EL (cell line): ENCODE measurements at regions not wholly inside any gene's neighbourhood (a gene's known extent, or its start where the extent isn't known, plus 50 kb on each side); places are given as distances from the start of the nearest gene placed in this dataset.

Experiments
- DNase-seq: peaks from one replicate; pipeline ENCODE4 v3.0.0-alpha.2; 2016

- DNase-seq, result no peak
Measured at GRCh38 chr4:149931431-149931830, 115.8 kb upstream of the IQCM start.

- no peak for DNase-seq
Measured at GRCh38 chr4:149932188-149932587, 116.5 kb upstream of the IQCM start.

GRCh38 chr4:149933120-149933519, 117.5 kb upstream of the IQCM start:
- no peak for DNase-seq

DNA sequence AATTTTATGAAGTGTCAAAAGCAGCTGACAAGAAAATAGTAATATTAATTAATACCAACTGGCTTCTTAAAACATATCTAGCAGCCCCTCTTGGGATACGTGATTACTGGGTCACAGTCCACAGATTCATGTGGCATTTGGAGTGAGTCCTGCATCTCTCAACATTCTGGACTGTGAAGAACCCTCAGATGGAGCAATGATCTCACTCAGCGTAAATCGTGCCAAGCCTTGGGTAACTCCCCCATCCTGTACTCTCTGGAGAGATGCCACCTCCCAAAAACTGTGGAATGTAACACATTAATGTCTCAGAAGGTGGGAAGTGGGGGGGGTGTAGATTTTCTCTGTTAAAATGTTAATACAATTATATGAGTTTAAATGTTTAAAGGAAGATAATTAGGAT, 118.2 kb upstream of the IQCM start:
- peak; percentile 13 for DNase-seq

- DNase-seq, result no peak
Measured at GRCh38 chr4:149949381-149949780, 128.9 kb upstream of the DCLK2 start.

DNA sequence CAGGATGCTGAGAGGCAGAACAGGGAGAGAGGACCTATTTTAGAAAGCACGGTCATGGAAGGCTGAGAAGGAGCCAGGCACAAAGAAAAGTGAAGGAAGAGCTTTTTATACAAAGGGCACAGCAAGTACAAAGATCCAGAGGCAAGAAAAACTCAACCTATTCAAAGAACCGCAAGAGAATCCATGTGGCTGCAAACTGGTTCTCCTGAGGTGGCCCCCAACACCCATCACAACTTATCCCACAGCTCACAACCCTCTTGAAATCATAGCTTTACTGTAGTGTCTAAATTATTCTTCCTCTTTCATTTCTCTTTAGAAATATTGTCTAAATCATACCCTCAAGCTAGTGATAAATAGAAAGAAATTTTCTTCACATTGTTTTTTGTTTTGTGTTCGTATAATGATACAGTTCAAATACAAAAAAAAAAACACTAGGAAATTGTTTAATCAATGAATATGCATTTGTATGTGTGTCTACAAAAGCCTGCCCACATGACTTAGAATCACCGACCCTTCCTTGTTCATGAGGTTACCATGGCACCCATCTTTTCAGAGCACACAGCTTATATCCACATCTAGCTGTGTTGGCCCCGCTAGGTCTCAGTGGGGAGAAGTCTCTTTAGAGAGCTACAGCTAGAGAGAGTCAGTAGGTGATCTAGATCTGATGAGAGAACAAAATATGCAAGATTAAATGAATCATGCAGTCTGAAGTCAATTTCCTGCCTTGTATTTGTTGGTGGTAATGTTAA, 126.9 kb upstream of the DCLK2 start:
- no peak for DNase-seq

DNA sequence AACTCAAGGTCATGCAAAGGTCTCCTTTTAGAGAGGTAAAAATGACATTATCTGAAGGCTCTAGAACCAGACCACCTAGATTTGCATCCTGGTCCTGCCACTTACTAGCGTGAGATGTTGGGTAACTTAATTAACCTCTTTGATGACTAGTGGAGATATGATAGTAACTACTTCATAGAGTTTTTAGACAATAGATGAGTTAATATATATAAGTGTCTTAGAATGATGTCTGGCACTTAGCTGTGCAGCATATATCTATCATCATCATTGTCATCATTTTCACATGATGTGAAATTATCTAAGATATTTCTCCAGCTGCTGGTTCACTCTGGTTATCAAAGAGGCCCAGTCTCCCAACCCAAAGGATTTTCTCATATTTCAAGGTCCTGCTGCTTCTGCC, 126.1 kb upstream of the DCLK2 start:
- no peak for DNase-seq

GRCh38 chr4:149952716-149953115, 125.5 kb upstream of the DCLK2 start:
- no peak for DNase-seq

- DNase-seq, result no peak
Measured at GRCh38 chr4:149955780-149956390, 122.4 kb upstream of the DCLK2 start.

DNA sequence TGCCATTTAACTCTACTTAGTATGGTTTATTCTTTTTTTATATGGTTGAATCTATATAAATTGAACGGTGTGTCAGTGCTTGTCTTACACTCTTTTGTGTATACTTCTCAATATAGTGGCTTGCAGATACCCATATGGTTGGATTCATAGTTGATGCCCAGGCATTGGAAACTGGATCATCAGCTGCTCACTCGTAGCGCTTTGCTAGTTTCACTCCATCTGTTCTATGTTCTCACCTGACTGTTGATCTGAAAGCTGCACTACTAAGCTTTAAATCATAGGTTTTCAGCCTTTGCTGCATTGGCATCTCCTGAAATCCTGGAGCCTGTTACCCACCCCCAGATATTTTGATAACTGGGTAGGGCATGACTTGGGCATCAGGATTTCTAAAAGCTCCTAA, 121.6 kb upstream of the DCLK2 start:
- no peak for DNase-seq

GRCh38 chr4:149961876-149962597, 116.2 kb upstream of the DCLK2 start:
- DNase-seq, result peak; percentile 49

DNA sequence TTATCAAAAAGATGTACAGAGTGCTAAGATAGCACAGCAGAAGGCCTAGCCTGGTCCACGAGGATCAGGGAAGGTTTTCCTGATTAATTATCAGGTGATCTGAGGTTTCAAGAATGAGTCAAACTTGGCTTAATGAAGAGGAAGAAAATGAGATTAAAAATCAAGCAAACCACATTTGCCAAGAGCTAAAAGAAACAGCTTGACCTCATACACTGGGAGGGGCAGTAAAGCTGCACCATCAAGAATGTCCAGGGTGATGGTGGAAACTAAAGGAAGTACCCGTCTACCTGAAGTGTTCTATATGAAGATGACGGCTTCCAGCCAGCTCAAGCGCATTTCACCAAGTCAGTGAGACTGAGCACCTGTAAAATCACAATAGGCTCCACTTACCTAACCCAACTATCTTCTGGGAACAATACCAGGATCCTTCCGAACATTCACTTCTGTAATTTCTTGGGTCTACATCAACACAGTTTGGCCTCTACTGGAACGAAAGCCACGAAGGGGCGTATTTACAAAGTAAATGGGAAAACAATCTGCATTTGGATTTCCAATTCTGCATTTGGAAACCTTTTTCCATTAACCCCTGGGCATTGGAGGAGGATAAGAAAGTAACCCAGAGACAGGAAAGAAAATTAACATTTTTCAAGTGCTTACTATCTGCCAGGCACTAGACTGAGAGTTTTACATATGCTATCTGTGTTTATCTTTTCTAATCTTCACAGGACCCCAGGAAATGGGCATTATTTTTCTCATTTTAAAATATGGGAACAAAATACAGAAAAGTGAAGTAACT, 114.0 kb upstream of the DCLK2 start:
- DNase-seq, result no peak

- DNase-seq, result no peak
Measured at GRCh38 chr4:149965206-149965605, 113.0 kb upstream of the DCLK2 start.

DNA sequence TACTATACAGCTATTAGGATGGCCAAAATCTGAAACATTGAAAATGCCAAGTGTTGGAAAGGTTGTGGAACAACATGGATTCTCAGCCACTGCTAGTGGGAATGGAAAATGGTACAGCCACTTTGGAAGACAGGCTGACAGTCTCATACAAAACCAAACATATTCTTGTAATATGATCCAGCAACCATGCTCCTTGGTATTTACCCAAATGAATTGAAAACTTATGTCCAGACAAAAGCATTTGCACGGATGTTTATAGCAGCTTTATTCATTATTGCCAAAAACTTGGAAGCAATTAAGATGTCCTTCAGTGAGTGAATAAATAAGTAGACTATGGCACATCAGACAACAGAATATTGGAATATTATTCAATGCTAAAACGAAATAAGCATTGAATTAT, 105.8 kb upstream of the DCLK2 start:
- DNase-seq, result no peak

DNA sequence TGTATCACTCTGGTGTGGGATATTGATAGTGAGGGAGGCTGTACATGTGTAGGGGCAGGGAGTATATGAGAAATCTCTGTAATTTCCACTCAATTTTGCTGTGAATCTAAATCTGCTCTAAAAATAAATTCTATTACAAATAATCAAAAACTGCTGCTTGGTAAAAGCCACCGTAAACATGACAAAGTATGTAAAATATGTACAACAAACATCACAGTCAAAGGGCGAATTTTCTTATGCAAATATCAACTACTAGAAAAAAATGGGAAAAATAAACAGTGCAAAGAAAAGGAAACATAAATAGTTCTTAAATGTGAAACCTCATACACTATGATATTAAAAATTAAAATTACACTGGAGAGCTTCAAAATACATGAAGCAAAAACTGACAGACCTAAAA, 105.1 kb upstream of the DCLK2 start:
- no peak for DNase-seq

- DNase-seq, result no peak
Measured at GRCh38 chr4:149975172-149975571, 103.1 kb upstream of the DCLK2 start.

- no peak for DNase-seq
Measured at GRCh38 chr4:149980121-149980682, 98.0 kb upstream of the DCLK2 start.

DNA sequence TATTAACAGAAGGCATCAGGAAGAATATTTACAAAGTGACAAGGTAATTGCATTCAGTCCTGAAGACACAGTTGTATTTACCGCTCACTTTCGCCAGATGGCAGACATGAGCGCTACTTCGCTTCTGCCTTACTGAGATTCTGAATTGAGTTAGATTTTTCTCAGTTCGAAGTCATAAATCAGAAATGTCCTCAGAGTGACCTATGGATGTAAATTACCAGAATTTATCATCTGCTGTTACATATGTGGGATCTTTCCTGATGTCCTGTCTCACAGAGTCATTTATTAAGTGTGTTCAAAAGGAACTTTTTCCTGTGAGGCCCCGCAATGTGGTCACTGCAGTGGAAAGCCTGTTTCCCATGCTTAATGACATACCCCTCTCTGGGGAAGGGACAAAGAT, 97.3 kb upstream of the DCLK2 start:
- peak; percentile 60 for DNase-seq

DNA sequence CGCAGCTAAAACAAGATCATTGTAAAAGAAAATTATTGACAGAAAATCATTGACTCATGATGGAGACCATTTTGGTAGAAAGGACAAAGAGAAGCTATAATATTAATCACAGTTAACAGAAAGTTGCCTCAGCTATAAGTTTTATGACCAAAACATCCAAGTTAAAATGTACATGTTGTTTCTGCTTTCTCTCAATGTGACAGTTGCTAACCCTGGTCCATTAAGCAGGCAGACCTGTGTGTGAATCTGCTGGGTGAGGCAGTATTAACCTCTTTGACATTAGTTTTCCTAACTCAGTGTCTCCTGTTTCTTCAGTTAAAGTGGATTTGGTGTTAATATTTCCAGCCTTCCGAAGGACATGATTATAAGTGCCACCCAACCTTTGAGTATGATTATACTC, 94.8 kb upstream of the DCLK2 start:
- no peak for DNase-seq

- DNase-seq, result no peak
Measured at GRCh38 chr4:149983931-149984330, 94.3 kb upstream of the DCLK2 start.

DNA sequence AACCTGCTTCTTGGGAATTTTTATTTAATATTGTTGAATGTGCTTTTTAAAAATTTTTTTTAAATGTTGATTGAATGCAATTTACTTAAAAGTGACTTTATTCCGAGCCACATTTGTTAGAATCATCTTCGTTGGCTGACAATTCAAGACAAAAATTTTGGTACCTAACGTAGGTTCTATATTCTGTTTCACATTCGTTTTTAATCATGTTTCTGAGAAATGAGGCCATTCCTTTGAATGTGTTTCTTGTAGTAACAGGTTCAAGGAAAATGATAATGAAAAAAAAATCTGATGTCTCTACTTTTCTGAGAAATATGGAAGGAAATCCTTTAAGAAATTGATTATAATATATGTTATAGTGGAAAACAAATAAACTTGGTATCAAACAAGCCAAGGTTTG, 92.3 kb upstream of the DCLK2 start:
- DNase-seq, result no peak

GRCh38 chr4:149986917-149987316, 91.3 kb upstream of the DCLK2 start:
- no peak for DNase-seq
